ENCODE measurements at regions not wholly inside any gene's neighbourhood (a gene's known extent, or its start where the extent isn't known, plus 50 kb on each side); places are given as distances from the start of the nearest gene placed in this dataset.

DNA sequence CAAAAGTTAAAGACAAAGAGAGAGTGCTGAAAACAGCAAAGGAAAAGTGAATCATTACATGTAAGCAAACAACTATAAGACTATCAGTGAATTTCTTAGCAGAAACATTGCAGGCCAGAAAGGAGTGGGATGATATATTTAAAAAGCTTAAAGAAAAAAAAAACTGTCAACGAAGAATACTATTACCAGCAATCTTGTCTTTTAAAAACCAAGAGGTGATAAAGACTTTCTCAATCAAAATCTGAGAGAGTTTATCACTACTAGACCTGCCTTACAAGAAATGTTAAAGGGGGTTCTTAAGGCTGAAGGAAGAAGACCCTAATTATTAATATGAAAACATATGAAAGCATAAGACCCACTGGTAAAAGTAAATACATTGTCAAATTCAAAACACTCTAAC is 132.5 kb upstream of the ZCCHC13 start:
- no peak overlapping the region for H3K27ac Mint-ChIP-seq
- intact Hi-C loops (cut with micrococcal nuclease) = no loop called here
- WGBS (ENCODE audit: insufficient coverage) = no CpG with 5 or more reads among the region's 1 CpG

GRCh38 chrX:74162199-74162598 is 141.8 kb upstream of the ZCCHC13 start:
- DNase-seq (no peak), ATAC-seq (no peak)
- TF ChIP-seq CTCF (IDR thresholded peaks at IDR 0.05) = no peak
- H3K9me3 ChIP-seq (ENCODE audit: control insufficient read depth, insufficient read depth, low read length) = no peaks in the 10 kb centered on the region
- Mint-ChIP-seq H3K27ac (no peak overlapping the region), H3K27me3 (ENCODE audit: low read depth in 2 of 2) (no peaks in the 10 kb centered on the region), H3K36me3 (no peaks in the 10 kb centered on the region), H3K4me1 (no peaks in the 10 kb centered on the region), H3K9me3 (no peaks in the 10 kb centered on the region), H3K4me3 (no peak overlapping the region)
- no peaks in the 10 kb centered on the region for H3K36me3 ChIP-seq (ENCODE audit: control insufficient read depth, insufficient read depth, low read length)
- H3K4me3 ChIP-seq (ENCODE audit: low read length) = no peak overlapping the region
- intact Hi-C loops (cut with micrococcal nuclease) = no loop called here
- H3K4me1 ChIP-seq (ENCODE audit: control insufficient read depth, insufficient read depth, low read length) = no peaks in the 10 kb centered on the region
- no peaks in the 10 kb centered on the region for H3K27me3 ChIP-seq (ENCODE audit: control insufficient read depth, insufficient read depth, low read length)
- WGBS (ENCODE audit: insufficient coverage) = 98% methylated on average over 14 of the region's 20 CpGs
- H3K27ac ChIP-seq (ENCODE audit: low read length) = no peak overlapping the region

More for the DNA sequence above, 132.5 kb upstream of the ZCCHC13 start:
- TF ChIP-seq CTCF (IDR thresholded peaks at IDR 0.05) = no peak
- Mint-ChIP-seq H3K36me3 (peaks cover 10% of the 10 kb centered on the region), H3K9me3 (peaks cover 0 to 7% of the 10 kb centered on the region in 2 donors), H3K4me1 (no peaks in the 10 kb centered on the region), H3K27me3 (ENCODE audit: low read depth in 2 of 2) (no peaks in the 10 kb centered on the region), H3K4me3 (no peak overlapping the region)
- no peaks in the 10 kb centered on the region for H3K27me3 ChIP-seq (ENCODE audit: control insufficient read depth, insufficient read depth, low read length)
- ATAC-seq (no peak), DNase-seq (no peak)
- H3K36me3 ChIP-seq (ENCODE audit: control insufficient read depth, insufficient read depth, low read length) = no peaks in the 10 kb centered on the region
- no peak overlapping the region for H3K27ac ChIP-seq (ENCODE audit: low read length)
- no peaks in the 10 kb centered on the region for H3K9me3 ChIP-seq (ENCODE audit: control insufficient read depth, insufficient read depth, low read length)
- no peaks in the 10 kb centered on the region for H3K4me1 ChIP-seq (ENCODE audit: control insufficient read depth, insufficient read depth, low read length)
- H3K4me3 ChIP-seq (ENCODE audit: low read length) = no peak overlapping the region

DNA sequence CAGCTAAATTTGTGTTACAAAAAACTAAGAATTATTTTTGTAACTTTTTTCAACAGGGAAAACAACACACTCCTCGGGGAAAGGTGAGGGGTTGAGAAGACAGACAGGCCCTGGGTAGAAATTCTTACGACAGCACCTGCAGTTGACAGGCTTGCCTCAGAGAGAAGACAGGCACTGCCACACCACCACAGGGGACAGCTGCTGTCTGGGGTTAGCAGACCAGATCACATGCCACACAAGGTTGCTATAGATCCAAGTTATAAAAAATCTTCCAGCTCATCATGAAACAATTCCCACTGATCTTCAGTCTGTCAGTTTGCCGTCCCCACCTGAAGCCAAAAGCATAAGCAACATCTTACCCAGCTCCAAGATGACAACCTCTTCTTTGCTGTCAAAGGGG is 143.2 kb upstream of the ZCCHC13 start:
- H3K4me3 ChIP-seq (ENCODE audit: low read length) = no peak overlapping the region
- no peaks in the 10 kb centered on the region for H3K36me3 Mint-ChIP-seq
- TF ChIP-seq CTCF (IDR thresholded peaks at IDR 0.05) = no peak
- intact Hi-C loops (cut with micrococcal nuclease) = no loop called here
- no peak overlapping the region for H3K4me3 Mint-ChIP-seq
- 93% methylated on average over 3 of the region's 3 CpGs for WGBS (ENCODE audit: insufficient coverage)
- no peaks in the 10 kb centered on the region for H3K27me3 Mint-ChIP-seq (ENCODE audit: low read depth in 2 of 2)
- H3K4me1 Mint-ChIP-seq = no peaks in the 10 kb centered on the region
- no peak overlapping the region for H3K27ac Mint-ChIP-seq
- no peaks in the 10 kb centered on the region for H3K36me3 ChIP-seq (ENCODE audit: control insufficient read depth, insufficient read depth, low read length)
- no peak overlapping the region for H3K27ac ChIP-seq (ENCODE audit: low read length)
- H3K27me3 ChIP-seq (ENCODE audit: control insufficient read depth, insufficient read depth, low read length) = no peaks in the 10 kb centered on the region
- ATAC-seq (no peak), DNase-seq (no peak)
- H3K4me1 ChIP-seq (ENCODE audit: control insufficient read depth, insufficient read depth, low read length) = no peaks in the 10 kb centered on the region
- H3K9me3 Mint-ChIP-seq = no peaks in the 10 kb centered on the region
- no peaks in the 10 kb centered on the region for H3K9me3 ChIP-seq (ENCODE audit: control insufficient read depth, insufficient read depth, low read length)

- H3K4me1 Mint-ChIP-seq = no peaks in the 10 kb centered on the region
Observed at GRCh38 chrX:74160358-74160757, 143.6 kb upstream of the ZCCHC13 start.

More at GRCh38 chrX:74160358-74160757, 143.6 kb upstream of the ZCCHC13 start:
- Histone ChIP-seq H3K9me3 (ENCODE audit: control insufficient read depth, insufficient read depth, low read length) (no peaks in the 10 kb centered on the region), H3K36me3 (ENCODE audit: control insufficient read depth, insufficient read depth, low read length) (no peaks in the 10 kb centered on the region), H3K4me1 (ENCODE audit: control insufficient read depth, insufficient read depth, low read length) (no peaks in the 10 kb centered on the region), H3K27me3 (ENCODE audit: control insufficient read depth, insufficient read depth, low read length) (no peaks in the 10 kb centered on the region), H3K27ac (ENCODE audit: low read length) (no peak overlapping the region), H3K4me3 (ENCODE audit: low read length) (no peak overlapping the region)
- no peaks in the 10 kb centered on the region for H3K9me3 Mint-ChIP-seq
- no peaks in the 10 kb centered on the region for H3K36me3 Mint-ChIP-seq
- DNase-seq (no peak), ATAC-seq (no peak)
- H3K27ac Mint-ChIP-seq = no peak overlapping the region
- H3K27me3 Mint-ChIP-seq (ENCODE audit: low read depth in 2 of 2) = no peaks in the 10 kb centered on the region
- no peak overlapping the region for H3K4me3 Mint-ChIP-seq
- no peak for TF ChIP-seq CTCF (IDR thresholded peaks at IDR 0.05)
- WGBS (ENCODE audit: insufficient coverage) = no CpG with 5 or more reads among the region's 1 CpG
- intact Hi-C loops (cut with micrococcal nuclease) = no loop called here
